ENCODE measurements at regions not wholly inside any gene's neighbourhood (a gene's known extent, or its start where the extent isn't known, plus 50 kb on each side); places are given as distances from the start of the nearest gene placed in this dataset.
A peak's percentile ranks its signal among the peaks of the same experiment; 100 is the strongest.

DNA sequence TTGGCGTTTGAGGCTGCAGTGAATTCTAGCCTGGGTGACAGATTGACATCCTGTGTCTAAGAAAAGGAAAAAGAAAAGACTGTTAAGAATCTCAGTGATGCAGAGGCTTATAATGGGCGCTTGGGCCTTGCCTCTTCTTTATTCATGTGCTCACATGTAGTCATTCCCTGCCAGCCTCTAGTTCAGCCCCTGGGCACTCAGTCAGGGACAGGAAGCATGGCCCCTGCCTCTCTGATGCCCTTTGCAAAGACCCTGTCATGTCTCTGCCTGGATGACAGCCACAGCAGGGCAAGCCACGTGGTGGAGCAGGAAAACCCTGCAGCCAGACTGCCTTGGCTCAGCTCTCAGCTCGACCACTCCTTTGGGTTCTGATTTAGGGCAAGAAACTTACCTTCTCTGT lies 368.9 kb downstream of the RPS24 start:
- Histone ChIP-seq H3K27ac (ENCODE audit: low read length) (no peak overlapping the region), H3K4me3 (ENCODE audit: low read length) (no peak overlapping the region), H3K36me3 (ENCODE audit: control insufficient read depth, insufficient read depth, low read length) (no peaks in the 10 kb centered on the region), H3K27me3 (ENCODE audit: control insufficient read depth, insufficient read depth, low read length) (peaks cover 9% of the 10 kb centered on the region), H3K9me3 (ENCODE audit: control insufficient read depth, low read depth, low read length) (no peaks in the 10 kb centered on the region), H3K4me1 (ENCODE audit: control insufficient read depth, insufficient read depth, low read length) (no peaks in the 10 kb centered on the region)
- no CpG with 5 or more reads among the region's 4 CpGs for WGBS (ENCODE audit: insufficient coverage, low lambda C conversion rate)
- no peak for DNase-seq

DNA sequence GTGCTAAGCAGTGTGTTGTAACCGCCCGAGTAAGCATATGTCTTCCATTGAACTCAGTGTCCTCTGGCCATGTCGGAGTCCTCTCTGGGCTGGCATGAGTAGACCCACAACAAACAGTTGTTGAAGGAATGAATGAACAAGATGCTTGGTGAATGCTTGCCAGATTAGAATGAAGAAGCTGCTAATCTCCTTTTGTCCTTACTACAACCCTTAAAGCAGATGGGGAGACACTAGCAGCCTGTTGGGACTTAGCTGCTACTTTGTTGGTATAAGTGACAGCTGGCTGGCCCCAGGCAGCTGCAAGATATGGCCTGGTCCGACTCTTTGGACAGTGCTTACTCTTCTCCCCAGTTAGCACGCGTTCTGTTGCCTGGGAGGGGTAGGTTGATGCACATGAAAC lies 370.1 kb downstream of the RPS24 start:
- Histone ChIP-seq H3K27me3 (ENCODE audit: control insufficient read depth, insufficient read depth, low read length) (peaks cover 9% of the 10 kb centered on the region), H3K36me3 (ENCODE audit: control insufficient read depth, insufficient read depth, low read length) (no peaks in the 10 kb centered on the region), H3K4me1 (ENCODE audit: control insufficient read depth, insufficient read depth, low read length) (no peaks in the 10 kb centered on the region), H3K4me3 (ENCODE audit: low read length) (no peak overlapping the region), H3K9me3 (ENCODE audit: control insufficient read depth, low read depth, low read length) (no peaks in the 10 kb centered on the region), H3K27ac (ENCODE audit: low read length) (no peak overlapping the region)
- no CpG with 5 or more reads among the region's 6 CpGs for WGBS (ENCODE audit: insufficient coverage, low lambda C conversion rate)
- no peak for DNase-seq

GRCh38 chr10:78404296-78404695 lies 370.6 kb downstream of the RPS24 start:
- no peak overlapping the region for H3K27ac ChIP-seq (ENCODE audit: low read length)
- no peak for DNase-seq
- no peak overlapping the region for H3K4me3 ChIP-seq (ENCODE audit: low read length)
- no peaks in the 10 kb centered on the region for H3K4me1 ChIP-seq (ENCODE audit: control insufficient read depth, insufficient read depth, low read length)
- H3K9me3 ChIP-seq (ENCODE audit: control insufficient read depth, low read depth, low read length): no peaks in the 10 kb centered on the region
- peaks cover 9% of the 10 kb centered on the region for H3K27me3 ChIP-seq (ENCODE audit: control insufficient read depth, insufficient read depth, low read length)
- WGBS (ENCODE audit: insufficient coverage, low lambda C conversion rate): no CpG with 5 or more reads among the region's 5 CpGs
- H3K36me3 ChIP-seq (ENCODE audit: control insufficient read depth, insufficient read depth, low read length): no peaks in the 10 kb centered on the region

GRCh38 chr10:78405231-78405630 lies 371.6 kb downstream of the RPS24 start:
- peaks cover 9% of the 10 kb centered on the region for H3K27me3 ChIP-seq (ENCODE audit: control insufficient read depth, insufficient read depth, low read length)
- no peak overlapping the region for H3K4me3 ChIP-seq (ENCODE audit: low read length)
- no peak overlapping the region for H3K27ac ChIP-seq (ENCODE audit: low read length)
- H3K36me3 ChIP-seq (ENCODE audit: control insufficient read depth, insufficient read depth, low read length): no peaks in the 10 kb centered on the region
- WGBS (ENCODE audit: insufficient coverage, low lambda C conversion rate): no CpG with 5 or more reads among the region's 5 CpGs
- no peak for DNase-seq
- H3K4me1 ChIP-seq (ENCODE audit: control insufficient read depth, insufficient read depth, low read length): no peaks in the 10 kb centered on the region
- H3K9me3 ChIP-seq (ENCODE audit: control insufficient read depth, low read depth, low read length): no peaks in the 10 kb centered on the region

- no peaks in the 10 kb centered on the region for H3K9me3 ChIP-seq (ENCODE audit: control insufficient read depth, low read depth, low read length)
- H3K27me3 ChIP-seq (ENCODE audit: control insufficient read depth, insufficient read depth, low read length): peaks cover 9% of the 10 kb centered on the region
- H3K4me3 ChIP-seq (ENCODE audit: low read length): no peak overlapping the region
- no peaks in the 10 kb centered on the region for H3K4me1 ChIP-seq (ENCODE audit: control insufficient read depth, insufficient read depth, low read length)
- no CpG with 5 or more reads among the region's 6 CpGs for WGBS (ENCODE audit: insufficient coverage, low lambda C conversion rate)
- no peak overlapping the region for H3K27ac ChIP-seq (ENCODE audit: low read length)
- no peak for DNase-seq
- H3K36me3 ChIP-seq (ENCODE audit: control insufficient read depth, insufficient read depth, low read length): no peaks in the 10 kb centered on the region
These were observed 372.1 kb downstream of the RPS24 start for GRCh38 chr10:78405736-78406135.

DNA sequence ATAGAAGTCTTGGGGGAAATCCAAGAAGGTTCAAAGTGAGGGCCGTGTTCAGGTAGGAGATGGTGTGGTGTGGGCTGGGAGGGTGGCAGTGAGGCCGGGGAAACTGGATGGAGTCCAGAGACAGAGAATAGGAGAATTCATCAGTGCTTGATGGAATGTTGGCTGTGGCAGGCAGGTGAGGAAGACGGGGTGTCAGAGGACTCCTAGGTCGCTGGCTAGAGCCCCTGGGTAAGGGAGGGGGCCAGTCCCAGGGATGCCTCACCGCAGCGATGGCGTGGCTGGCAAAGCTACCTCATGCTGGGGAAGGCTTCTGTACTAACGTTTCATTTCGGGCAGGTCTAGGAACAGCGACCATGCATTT lies 373.0 kb downstream of the RPS24 start:
- Histone ChIP-seq H3K27ac (ENCODE audit: low read length) (no peak overlapping the region), H3K4me3 (ENCODE audit: low read length) (peak overlapping the region; percentile 31), H3K4me1 (ENCODE audit: control insufficient read depth, insufficient read depth, low read length) (no peaks in the 10 kb centered on the region), H3K9me3 (ENCODE audit: control insufficient read depth, low read depth, low read length) (no peaks in the 10 kb centered on the region), H3K36me3 (ENCODE audit: control insufficient read depth, insufficient read depth, low read length) (no peaks in the 10 kb centered on the region), H3K27me3 (ENCODE audit: control insufficient read depth, insufficient read depth, low read length) (peaks cover 9% of the 10 kb centered on the region)
- DNase-seq: no peak
- no CpG with 5 or more reads among the region's 10 CpGs for WGBS (ENCODE audit: insufficient coverage, low lambda C conversion rate)

DNA sequence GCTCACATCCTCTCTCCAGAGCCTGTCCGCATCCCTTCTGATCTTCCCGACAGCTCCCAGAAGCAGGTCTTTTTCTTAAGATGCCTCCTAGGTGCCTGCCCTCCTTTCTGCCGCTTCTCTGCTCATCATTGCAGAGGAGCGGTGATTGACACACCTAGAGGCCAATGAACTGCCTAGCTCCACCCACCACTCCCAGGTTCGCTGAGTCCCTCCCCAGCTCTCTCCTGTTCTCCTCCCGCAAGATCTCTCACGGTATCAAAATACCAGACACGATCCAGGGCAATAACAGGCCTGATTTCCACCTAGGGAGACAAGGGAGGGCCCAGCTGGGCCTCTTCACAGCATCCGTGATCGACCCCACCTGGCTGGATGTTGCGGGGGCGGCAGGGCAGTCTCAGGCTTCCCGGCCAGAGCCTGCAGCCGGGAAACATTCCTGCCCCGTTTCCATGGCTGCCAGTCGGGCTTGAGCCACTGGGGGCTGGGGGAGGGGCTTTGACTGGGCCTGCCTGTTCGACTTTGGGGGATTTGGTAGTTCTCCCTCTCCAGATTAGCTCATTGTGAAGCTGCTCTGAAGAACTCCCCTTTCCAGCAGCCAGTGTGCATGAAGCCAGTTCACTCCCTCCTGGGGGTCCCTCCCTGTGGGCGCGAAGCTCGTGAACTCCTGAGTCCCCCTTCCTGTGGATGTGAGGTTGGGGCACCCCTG lies 373.5 kb downstream of the RPS24 start:
- H3K27me3 ChIP-seq (ENCODE audit: control insufficient read depth, insufficient read depth, low read length): peaks cover 9% of the 10 kb centered on the region
- no peaks in the 10 kb centered on the region for H3K4me1 ChIP-seq (ENCODE audit: control insufficient read depth, insufficient read depth, low read length)
- peak overlapping the region; percentile 52 for H3K27ac ChIP-seq (ENCODE audit: low read length)
- peak overlapping the region; percentile 31 for H3K4me3 ChIP-seq (ENCODE audit: low read length)
- peak; percentile 72 to 91 for DNase-seq
- H3K36me3 ChIP-seq (ENCODE audit: control insufficient read depth, insufficient read depth, low read length): no peaks in the 10 kb centered on the region
- WGBS (ENCODE audit: insufficient coverage, low lambda C conversion rate): no CpG with 5 or more reads among the region's 20 CpGs
- no peaks in the 10 kb centered on the region for H3K9me3 ChIP-seq (ENCODE audit: control insufficient read depth, low read depth, low read length)

DNA sequence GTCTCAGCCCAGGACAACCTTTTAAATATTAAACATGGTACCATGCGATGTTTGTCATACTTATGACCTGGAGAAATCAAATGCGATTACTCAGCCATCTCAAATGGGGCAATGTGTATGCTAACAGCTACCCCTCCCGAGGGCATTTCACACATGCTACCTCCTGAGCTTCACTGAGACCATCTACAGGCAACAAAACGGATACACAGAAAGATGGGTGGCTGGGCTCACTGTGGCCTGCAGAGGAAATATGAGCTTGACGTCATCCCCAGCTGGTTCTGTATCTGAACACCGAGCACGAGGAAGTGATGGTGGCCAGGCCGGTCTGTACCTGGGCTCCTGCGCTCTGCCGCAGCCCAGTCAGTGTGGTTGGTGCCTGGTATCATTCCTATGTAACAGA lies 374.3 kb downstream of the RPS24 start:
- Histone ChIP-seq H3K27me3 (ENCODE audit: control insufficient read depth, insufficient read depth, low read length) (peaks cover 9% of the 10 kb centered on the region), H3K9me3 (ENCODE audit: control insufficient read depth, low read depth, low read length) (no peaks in the 10 kb centered on the region), H3K27ac (ENCODE audit: low read length) (peak overlapping the region; percentile 52), H3K36me3 (ENCODE audit: control insufficient read depth, insufficient read depth, low read length) (no peaks in the 10 kb centered on the region), H3K4me3 (ENCODE audit: low read length) (no peak overlapping the region), H3K4me1 (ENCODE audit: control insufficient read depth, insufficient read depth, low read length) (no peaks in the 10 kb centered on the region)
- no peak for DNase-seq
- WGBS (ENCODE audit: insufficient coverage, low lambda C conversion rate): no CpG with 5 or more reads among the region's 10 CpGs

DNA sequence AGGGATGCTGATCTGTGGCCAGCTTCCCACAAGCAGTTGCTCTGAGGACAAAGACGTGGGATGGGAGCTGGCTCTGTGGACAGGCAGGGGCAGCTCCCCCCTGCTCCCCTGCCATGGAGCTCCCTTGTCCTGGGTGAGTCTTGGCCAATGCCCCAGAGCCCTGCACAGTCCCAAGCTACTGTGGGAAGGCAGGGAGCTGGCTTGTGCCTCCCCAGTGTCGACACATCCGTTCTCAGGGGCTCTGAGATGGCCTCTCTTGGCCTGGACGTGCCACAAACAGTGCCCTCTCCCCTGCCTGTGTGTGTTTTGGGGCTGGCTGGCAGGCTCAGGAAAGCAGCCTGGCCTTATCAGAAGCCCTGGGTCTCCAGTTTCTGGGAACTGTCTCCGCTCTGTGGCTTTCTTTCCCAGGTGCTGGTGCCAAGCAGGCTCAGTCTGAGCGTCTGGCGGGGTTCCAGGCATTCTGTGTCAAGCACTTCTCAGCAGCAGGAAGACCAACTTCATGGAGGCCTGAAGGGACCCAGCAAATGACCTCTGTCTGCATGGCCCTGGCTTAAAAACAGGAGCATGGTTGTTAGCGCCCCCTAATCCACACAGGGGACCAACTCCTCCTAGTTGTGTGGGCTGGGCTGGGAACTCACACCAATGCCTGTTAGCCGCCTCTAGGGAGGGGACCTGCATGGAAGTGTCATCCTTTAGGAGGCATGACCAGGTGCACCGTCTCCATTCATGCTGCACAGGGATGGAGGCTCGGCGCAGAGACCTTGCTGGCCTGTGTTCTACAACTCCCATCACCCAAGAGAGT lies 375.2 kb downstream of the RPS24 start:
- H3K4me3 ChIP-seq (ENCODE audit: low read length): no peak overlapping the region
- WGBS (ENCODE audit: insufficient coverage, low lambda C conversion rate): no CpG with 5 or more reads among the region's 12 CpGs
- peaks cover 9% of the 10 kb centered on the region for H3K27me3 ChIP-seq (ENCODE audit: control insufficient read depth, insufficient read depth, low read length)
- DNase-seq: no peak
- no peak overlapping the region for H3K27ac ChIP-seq (ENCODE audit: low read length)
- no peaks in the 10 kb centered on the region for H3K9me3 ChIP-seq (ENCODE audit: control insufficient read depth, low read depth, low read length)
- no peaks in the 10 kb centered on the region for H3K36me3 ChIP-seq (ENCODE audit: control insufficient read depth, insufficient read depth, low read length)
- peaks cover 2% of the 10 kb centered on the region for H3K4me1 ChIP-seq (ENCODE audit: control insufficient read depth, insufficient read depth, low read length)

DNA sequence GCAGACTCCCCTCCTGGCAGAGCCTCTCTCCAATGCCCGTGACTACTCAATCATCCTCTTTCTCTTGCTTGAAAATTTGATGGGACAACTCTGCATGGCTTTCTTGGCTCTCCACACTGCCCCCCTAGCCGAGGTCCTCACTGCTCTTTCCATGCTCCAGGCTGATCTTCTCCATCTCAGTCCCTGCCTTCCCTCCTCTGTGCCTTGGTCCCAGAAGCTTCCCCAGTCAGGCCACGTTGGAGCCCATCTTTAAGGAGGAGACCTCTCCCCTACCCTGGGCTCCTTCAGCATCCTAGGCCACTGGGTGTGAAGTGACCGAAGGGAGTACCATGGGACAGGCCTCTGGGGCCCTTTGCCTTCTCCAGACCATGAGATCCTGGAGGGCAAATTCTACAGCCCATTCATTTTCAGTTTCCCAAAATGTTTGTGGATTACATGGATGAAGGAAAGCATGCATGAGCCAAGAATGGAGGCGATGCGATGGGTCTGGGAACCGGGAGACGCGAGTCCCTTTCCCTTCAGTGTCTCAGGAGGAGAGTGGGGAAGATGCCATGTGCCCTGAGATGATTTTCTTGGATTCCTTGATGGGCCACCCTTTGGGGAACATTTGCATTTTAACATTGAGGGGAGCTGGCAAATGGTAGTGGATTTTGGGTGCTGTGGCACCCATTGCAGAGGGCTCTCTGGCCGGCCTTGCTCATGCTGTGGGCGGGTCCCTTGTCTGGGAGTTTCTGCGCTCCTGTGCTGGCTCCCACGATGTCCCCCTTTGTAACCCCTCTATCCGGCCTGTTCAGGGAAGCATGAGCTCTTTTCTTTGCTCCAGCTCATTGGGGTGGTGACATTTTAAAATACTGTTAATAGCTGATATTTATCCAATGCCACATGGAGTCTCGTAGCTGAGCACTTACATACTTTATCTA lies 376.6 kb downstream of the RPS24 start:
- Histone ChIP-seq H3K4me1 (ENCODE audit: control insufficient read depth, insufficient read depth, low read length) (peaks cover 2% of the 10 kb centered on the region), H3K36me3 (ENCODE audit: control insufficient read depth, insufficient read depth, low read length) (no peaks in the 10 kb centered on the region), H3K27ac (ENCODE audit: low read length) (no peak overlapping the region), H3K9me3 (ENCODE audit: control insufficient read depth, low read depth, low read length) (no peaks in the 10 kb centered on the region), H3K27me3 (ENCODE audit: control insufficient read depth, insufficient read depth, low read length) (peaks cover 9% of the 10 kb centered on the region), H3K4me3 (ENCODE audit: low read length) (no peak overlapping the region)
- no peak for DNase-seq
- 100% methylated on average over 1 of the region's 15 CpGs for WGBS (ENCODE audit: insufficient coverage, low lambda C conversion rate)
